ENCODE measurements at regions not wholly inside any gene's neighbourhood (a gene's known extent, or its start where the extent isn't known, plus 50 kb on each side); places are given as distances from the start of the nearest gene placed in this dataset.

DNA sequence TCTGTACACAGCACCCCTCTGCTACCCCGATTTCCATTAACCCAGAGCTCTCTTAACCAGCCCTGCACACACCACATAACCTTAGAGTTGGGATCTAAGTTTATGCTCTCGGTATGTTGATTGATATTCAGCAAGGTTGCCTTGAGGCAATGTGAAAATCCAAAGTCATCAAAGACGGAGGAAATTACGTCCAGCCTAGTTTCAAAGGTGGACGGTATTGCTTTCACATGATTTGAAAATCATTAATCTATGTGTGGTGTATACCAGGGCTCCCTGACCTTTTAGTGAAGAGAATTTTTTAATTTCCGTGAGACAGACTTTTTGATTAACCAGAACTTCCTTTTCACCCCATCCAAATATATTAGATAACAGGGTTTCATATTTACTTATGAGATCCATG, 272.5 kb upstream of the LCORL start:
- no peak for DNase-seq

DNA sequence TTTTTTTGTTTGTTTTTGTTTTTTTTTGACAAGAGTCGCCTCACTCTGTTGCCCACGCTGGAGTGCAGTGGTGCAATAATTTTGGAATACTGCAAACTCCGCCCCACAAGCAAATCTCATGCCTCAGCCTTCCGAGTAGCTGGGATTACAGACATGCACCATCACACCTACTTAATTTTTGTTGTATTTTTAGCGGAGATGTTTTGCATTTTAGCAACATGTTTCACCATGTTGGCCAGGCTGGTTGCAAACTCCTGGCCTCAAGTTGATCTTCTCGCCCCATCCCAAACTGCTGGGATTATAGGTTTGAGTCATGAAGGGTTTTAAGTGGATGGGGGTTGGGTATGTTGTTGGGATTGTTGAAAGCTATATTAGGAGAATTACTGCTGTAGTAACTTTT, 270.9 kb upstream of the LCORL start:
- DNase-seq = no peak

DNA sequence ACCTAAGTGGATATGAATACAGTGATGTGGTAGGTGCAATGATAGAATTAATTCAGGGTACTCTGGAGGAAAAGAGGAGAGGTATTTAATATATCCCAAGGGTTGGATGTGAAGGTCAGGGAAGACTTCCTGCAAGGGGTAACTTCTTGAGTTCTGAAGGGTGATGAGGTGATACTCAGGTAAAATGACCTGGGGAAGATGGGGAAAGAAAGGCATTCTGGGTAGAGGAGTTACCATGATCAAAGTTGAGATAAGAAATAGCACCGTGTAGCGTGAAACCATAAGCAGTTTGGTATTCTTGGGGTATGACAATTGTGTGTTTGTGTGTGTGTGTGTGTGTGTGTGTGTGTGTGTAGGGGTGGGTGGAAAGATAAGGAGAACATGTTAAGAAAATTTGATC, 270.4 kb upstream of the LCORL start:
- no peak for DNase-seq

DNA sequence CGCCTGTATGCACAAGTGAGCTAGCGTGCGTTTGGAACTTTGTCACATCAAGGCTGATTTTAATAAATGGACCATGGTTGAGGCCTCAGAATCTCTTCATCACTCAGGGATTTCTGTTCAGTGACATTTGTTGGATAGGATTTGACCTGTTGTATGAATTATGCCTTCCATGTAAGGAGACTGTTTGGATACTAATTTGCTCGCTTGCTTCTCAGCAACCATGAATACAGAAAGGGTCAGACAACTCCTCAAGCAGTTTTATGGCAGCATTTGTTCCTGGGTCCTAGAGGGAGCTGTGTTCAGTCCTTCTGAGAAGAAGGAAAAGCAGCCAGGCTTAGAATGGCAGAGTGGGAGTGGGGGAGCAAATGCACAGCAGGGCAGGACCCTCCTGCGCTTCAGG, 269.7 kb upstream of the LCORL start:
- DNase-seq = no peak

DNA sequence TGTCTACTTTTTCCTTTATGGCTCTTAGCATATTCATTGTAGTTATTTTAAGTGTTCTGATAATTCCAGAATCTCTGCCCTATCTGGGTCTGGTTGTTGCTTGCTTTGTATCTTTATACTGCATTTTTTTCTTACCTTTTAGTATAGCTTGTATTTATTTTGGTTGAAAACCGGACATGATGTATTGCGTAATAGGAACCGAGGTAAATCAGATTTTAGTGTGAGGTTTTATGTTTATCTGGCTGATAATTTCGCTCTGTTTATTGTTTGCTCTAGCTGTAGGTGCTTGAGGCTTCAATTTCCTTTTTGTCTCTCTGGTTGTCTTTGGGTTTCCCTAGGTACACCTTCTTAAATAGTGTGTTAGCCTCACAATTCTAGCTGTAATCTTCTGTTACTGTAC, 263.8 kb upstream of the LCORL start:
- DNase-seq = no peak

DNA sequence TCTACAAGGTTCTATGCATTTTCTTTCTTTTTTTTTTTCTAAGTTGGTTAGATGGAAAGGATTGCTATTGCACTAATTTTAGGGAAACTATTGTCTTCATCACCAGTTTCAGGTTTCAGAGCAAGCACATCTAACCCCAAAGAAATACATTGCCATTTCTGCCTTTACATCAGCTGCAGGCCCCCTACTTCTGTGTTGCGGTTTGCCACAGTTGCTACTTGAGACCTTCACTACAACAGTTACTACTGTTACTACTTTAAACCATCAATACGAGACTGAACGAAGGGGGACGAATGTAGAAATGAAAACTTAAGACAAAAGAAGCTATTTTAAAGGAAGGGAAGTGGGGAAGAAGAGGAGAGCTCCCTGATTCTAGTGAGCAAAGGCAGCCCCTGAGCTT, 256.7 kb upstream of the LCORL start:
- DNase-seq = no peak

DNA sequence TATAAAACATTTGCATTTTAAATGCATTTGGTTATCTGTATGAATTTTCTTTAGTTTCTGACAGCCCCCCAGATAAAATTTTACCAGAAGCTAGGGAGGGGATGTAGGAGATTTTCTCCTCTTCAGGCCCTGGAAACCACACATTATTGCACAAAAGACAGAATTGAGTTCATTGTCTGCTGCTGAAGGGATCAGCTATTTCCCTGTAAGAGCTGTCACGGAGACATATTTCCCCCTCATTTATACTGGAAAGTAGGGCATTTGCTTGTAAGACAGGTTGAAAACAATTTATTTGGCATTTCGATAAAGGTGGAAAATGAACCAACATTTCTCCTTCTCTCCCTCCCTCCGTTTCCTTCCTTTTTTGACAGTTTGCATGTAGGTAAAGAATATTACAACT, 241.3 kb upstream of the LCORL start:
- no peak for DNase-seq

DNA sequence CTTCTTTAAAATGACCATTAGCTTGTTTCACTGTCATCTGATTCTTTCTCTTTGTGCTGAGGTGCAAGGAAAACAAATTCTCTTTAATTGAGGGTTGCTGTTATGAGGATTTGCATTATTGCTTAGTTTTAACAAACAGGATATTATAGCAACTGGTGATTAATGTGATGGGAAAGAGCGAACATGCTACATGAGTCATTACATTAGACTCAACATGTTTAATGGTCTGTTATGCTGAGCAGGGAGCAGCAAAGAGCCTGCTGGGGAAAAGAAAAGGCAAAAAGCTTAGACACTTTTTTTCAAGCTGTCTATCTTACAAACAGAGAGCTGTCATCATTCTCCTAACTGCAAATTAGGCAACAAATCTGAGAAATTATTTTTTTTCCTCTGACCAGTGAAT, 230.5 kb upstream of the LCORL start:
- DNase-seq = no peak

DNA sequence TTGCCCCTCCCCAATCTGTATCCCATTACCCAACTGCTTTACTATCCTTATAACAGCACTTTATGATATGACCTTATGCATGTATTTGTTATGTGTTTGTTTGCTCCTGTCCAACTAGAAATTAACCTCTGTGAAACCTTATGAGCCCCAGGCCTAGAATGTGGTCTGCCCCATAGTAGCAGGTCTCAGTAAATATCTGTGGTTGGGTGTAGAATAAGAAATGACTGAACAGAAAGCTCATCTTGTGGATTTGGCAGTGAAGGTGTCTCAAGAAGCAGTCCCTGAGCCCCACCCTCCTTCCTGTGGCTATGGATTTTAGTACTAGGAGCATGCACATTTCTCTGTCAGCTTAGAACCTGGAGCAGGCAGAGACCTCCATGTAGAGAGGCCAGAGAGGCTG, 229.0 kb upstream of the LCORL start:
- DNase-seq = no peak

DNA sequence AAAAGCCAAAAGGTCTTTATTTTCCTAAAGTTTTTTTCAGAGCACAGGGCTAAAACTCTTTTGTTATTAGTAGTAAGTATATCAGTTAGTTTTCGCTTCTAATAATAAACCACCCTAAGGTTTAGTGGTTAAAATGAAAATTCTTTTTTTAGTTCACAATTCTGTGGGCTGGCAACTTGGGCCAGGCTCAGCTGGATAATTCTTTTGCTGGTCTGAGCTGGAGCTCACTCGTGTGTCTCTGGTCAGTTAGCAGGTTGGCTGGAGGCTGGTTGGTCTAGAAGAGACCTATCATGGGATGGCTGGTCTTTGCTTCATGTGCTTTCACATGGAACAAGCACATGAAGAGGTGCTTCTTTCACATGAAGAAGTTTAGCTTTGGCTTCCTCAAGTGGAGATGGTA, 227.1 kb upstream of the LCORL start:
- DNase-seq = no peak

DNA sequence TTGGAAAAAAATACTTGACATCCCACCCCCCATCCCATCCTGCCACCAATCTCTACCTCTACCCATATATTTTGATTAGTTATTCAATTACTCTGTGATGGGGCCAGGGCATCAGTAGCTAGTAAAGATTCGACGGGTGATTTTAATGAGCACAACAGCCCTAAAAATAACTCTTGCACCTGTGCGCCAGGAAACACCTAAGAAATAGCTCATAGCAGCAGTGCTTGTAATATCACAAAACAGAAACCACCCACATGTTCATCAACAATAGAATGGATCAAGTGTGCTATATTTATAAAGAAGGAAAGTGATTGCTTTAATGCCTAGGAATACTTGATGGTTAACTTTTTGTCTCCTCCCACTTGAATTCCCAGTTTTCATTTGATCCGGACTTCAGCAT, 225.6 kb upstream of the LCORL start:
- no peak for DNase-seq

DNA sequence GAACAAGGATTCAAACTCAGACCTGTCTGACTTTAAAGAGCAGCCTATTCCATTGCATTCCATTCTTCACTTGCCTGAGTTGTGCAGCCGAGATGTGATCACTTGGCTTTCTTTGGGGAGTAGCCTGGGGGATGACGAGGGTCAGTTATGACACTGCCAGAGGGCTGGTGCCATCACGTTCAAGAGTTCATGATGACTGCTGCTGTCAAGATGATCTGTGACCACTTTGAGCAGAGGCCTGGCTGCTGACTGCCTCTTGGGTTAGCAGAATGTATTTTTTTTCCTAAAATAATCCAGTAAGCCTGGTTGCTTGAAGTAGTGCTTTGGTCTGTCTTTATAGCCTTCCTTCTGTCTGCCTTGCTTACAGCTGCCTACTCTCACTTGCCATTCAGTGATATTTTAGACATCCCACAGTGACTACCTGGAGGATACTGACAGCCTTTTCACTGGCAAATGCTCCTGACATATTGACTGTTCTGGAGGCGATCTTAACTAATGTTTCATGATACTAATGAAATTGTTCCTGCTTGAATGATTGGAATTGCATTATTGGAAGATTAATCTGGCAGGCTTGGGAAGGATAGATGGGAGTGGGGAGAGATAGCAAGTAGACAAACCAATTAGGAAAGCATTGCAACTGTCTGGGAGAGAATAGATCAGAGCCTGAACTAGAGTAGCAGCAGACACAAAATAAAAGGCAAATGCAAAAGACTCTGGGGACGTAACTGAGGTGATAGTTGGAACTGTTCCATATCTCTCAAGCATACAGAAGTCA, 221.6 kb upstream of the LCORL start:
- no peak for DNase-seq

DNA sequence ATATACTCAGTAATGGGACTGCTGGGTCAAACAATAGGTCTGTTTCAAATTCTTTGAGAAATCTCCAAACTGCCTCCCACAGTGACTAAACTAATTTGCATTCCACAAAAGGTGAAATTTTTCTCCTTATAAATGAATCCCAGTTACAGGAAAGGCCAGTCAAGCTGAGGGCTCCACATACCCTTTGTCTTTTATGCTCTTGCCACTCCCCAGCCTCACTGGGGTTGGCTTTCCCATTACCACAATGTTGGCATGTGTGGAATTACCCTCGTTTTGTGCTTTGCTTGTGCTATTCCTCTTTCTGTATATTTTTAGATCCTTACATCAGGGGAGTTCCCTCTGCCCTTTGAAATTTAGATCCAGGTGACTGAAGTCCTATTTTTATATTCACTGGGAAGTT, 220.2 kb upstream of the LCORL start:
- DNase-seq = no peak

DNA sequence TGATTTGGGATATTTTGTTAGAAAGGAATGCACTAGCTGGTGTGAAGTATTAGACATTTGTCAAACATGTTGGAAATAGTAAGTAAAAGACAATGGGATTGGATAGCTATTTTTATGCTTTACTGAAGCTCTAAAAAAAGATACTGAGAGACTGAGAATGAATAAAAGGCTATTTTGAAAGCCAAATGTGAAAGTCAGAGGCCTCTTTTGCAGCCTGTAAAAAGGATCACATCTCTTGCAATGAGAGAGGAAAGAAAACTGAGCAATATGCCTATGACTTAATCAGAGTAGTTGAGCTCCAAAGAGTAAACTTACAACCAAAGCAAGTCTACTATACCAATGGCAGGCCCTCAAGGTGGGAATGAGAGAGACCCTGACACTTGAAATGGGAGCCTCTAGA, 212.6 kb upstream of the LCORL start:
- DNase-seq = no peak

DNA sequence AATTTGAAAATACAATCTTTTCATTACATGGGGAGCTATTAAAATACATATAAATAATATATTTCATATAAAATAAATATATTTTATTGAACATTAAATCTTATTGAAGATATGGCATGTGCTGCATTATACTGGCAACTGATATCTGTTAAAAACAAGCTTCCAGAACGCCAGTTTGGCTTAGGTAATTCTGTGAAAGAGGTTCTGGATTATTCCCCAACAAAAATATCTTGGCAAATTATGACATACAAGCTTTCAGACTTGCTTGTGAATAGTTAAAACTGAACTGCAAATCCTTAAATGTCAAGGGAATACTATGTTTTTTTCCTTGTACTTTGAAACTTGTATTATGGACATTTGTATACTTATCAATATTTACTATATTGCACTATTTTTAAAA, 210.2 kb upstream of the LCORL start:
- DNase-seq = no peak

DNA sequence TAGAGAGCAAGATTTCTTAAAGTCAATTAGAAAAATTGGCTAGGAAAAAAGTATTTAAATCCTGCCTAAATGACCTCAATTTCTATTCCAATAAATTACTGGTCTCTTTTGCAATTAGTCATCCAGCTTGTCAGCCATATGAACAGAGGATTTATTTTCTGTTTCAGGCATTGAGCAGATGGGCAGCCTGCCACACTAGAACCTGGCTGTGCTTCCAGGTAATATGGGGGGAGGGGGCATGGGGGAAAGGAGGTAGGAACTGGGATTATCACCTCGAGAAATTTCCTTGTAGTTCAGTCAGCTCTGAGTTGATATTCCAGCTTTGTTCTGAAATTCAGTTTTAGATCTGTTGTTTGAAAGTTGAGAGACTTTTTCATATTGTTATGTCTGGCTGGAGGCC, 206.3 kb upstream of the LCORL start:
- no peak for DNase-seq

DNA sequence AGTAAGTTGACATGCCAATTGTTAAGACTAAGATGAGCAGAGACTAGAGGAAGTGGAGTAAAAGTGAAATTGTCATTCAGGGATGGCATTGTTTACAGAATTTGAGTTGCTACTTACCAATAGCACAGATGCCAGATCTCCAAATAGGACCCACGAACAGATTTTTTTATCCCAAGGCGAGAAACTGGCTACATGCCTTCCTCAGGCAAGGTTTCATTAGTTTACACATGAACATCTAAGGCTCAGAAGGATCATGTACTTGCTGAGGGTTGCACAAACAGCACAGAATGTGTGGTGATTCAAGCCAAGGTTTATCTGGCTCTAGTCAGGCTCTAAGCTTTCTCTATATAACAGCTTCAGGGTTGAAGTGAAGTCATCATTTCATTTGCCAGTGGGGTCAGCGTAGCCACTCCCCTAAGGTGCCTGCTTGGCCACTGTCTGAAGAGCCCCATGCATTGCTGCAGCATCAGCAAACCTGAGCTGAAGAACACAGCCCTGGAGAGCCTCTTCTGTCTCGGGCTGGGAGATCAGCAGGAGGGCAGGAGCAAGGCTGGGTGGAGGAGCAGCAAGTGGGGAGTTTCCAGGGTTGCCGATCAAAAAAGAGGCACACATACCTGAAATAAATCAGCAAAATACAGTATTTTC, 193.0 kb upstream of the LCORL start:
- no peak for DNase-seq

DNA sequence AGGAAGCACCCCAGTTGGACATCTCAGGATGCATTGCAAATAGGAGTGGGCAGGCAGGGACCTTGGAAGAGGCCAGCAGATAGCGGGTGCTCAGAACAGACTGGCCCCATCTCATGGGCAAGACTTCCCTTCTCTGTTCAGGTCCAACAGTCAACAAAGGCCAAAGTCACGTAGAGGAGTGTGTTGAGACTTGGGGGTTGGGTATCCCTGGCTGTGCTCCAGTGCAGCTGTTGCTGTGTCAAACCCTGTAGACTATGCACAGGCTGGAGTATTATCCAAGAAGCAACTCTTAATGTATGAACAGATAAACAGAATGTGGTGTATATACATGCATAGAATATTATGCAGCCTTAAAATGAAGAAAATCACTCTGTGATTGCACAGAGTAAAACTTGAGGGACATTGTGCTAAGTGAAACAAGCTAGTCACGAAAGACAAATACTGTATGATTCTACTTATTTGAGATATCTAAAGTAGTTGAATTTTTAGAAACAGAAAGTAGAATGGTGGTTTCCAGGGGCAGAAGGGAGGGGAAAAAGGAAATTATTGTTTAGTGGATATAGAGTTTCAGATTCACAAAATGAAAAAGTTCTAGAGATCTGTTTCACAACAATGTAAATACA, 192.1 kb upstream of the LCORL start:
- no peak for DNase-seq

DNA sequence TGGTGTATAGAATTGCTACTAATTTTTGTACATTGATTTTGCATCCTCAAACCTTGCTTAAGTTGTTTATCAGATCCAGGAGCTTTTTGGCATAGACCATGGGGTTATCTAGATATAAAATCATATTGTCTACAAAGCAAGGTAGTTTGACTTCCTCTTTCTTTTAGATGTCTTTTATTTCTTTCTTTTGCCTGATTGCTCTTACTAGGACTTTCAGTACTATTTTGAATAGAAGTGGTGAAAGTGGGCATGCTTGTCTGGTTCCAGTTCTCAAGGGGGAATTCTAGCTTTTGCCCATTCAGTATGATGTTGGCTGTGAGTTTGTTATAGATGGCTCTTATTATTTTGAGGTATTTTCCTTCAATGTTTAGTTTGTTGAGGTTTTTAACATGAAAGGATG, 187.9 kb upstream of the LCORL start:
- no peak for DNase-seq

DNA sequence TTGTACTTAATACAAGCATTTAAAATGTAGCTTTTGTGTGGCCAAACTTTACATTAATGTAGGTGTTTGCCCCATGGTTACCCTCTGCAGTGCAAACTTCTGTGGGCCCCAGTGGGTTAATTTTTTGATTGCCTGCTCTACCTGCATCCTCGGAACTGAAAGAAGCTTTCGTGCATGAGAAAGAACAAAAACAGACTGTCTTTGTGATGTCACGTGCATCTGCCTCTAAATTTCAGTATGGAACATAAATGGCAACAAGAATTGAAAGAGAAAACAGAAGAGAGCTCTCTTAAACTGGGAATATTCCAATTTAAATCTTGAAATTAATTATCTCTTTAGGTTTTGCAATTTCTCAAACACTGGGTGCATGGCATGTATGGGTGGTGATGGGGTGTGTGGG, 182.4 kb upstream of the LCORL start:
- DNase-seq = no peak

DNA sequence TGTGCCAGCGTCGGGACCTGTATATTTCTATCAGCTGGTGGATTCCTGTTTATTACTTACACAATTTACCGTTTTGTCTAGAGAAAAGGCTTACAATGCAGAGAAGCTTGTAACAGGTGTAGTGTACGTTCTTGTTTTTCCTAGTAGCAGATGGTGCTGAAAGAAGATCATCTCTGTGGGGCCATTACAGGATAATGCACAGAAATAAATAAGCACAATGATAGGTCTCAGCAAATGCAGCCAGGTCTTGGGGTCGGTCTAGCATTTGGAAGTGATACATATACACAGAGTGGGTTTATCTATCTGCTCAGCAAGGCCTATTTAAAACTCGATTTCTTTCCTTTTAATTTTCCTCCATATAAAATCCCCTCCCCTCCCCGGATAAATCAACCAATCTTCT, 180.9 kb upstream of the LCORL start:
- DNase-seq = no peak

DNA sequence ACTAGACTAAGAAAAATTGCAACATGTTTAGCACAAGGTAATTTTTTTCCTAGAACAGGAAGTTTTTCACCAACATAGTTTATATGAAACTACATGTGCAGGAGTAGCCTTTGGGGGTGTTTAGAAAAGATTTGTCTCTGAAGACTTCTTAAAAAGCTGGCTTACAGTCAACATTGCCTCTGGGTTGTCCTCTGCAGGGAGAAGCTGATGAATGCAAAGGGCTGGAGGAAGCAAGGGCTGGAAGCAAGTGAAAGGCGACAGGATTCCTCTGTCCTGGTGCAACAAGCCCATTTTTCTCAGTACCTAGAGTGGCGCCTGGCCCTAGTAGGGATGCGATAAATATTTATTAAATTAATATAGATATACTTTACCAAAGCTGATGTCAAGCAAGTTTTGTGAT, 180.3 kb upstream of the LCORL start:
- no peak for DNase-seq

DNA sequence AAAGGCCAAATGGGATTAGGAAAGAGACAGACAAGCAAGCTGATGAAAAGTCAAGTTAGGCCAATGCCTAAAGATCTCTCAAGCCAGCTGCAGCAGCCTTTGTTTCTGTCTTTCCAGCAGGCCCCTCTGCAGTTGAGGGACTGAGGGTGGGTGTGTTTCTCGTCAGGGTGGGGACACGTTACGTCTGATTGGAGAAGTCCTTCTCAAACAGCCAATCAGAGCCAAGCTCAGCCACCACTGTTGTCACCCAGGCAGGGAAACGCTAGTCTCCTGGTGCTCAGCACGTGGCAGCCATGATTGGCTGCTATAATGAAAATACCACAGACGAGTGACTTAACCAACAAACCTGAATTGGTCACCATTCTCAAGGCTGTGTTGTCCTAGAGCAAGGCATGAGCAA, 177.1 kb upstream of the LCORL start:
- no peak for DNase-seq

DNA sequence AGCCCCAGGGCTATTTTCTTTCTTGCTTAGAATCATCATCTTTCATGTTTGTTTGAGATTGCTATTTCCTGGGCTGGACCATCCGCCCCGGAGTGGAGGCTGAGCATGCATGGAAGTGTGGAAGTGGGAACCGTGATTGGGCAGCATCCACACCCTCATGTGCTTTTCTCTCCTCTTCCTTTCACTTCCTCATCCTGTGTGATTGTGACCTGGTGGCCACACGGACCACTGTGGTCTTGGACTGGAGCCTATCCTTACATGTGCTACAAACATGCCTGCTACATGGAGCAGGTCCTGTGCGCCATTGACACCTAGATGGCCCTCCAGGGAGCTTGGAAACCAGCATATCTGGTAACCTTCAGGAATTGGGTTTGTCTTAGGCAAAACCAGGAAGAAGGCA, 175.9 kb upstream of the LCORL start:
- no peak for DNase-seq

DNA sequence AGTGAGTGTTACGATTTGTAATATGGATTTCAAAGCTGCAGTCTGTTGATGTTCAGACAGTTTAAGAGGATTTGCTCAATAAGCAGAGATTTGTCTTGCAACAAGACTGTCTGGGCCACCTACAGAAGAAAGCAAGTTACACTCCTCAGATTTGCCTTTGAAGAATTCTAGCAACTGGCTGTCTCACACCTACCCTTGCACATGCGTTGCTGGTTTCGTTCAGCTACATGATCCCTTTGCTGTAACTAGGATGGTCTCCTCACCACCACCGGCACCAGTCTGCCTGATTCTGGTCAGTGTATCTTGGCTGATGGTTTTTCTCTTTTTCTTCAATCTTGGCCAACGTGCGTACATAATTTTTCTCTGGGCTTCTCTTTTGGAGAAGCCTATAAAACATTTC, 172.7 kb upstream of the LCORL start:
- no peak for DNase-seq

All from Kasumi-1 (cell line).